ENCODE measurements at regions not wholly inside any gene's neighbourhood (a gene's known extent, or its start where the extent isn't known, plus 50 kb on each side); places are given as distances from the start of the nearest gene placed in this dataset.
A peak's percentile ranks its signal among the peaks of the same experiment; 100 is the strongest.

DNA sequence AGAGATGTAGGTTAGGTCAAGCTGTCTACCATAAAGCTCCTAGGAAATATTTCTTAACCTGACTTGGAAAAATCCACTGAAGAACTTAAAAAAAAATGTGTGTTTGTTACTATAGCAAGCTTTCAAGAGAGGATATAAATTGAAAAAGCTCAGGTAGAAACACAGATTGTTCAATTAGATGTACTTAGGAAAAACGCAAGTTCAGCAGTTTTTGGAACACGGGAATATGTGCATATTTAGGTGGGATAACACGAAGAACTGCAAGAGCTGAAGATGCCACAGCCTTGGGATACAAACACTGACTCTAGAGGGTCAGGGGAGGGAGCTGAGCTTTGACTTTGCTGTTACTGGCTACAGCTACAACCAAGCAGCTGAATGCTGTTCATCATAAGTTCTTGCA lies 77.8 kb upstream of the FSHB start:
- Histone ChIP-seq H3K27me3 (ENCODE audit: control insufficient read depth in 2 of 2, insufficient read depth in 2 of 2, low read length in 2 of 2) (no peaks in the 10 kb centered on the region), H3K9me3 (ENCODE audit: control insufficient read depth in 2 of 3, low read length in 3 of 3) (no peaks in the 10 kb centered on the region), H3K36me3 (ENCODE audit: control insufficient read depth in 2 of 3, insufficient read depth in 3 of 3, low read length in 3 of 3) (no peaks in the 10 kb centered on the region), H3K27ac (ENCODE audit: low read depth, low read length) (no peak overlapping the region), H3K4me1 (ENCODE audit: control insufficient read depth in 2 of 2, insufficient read depth in 2 of 2, low read length in 2 of 2) (no peaks in the 10 kb centered on the region), H3K4me3 (ENCODE audit: low read length) (no peak overlapping the region)
- ATAC-seq, result no peak
- ChIA-PET POLR2A (no interaction called here), CTCF (no interaction called here)
- Mint-ChIP-seq H3K27me3 (peaks cover 0 to 21% (median 7%) of the 10 kb centered on the region in 5 donors), H3K36me3 (no peaks in the 10 kb centered on the region), H3K27ac (no peak overlapping the region), H3K4me3 (no peak overlapping the region), H3K9me3 (peaks cover 0 to 11% (median 0%) of the 10 kb centered on the region in 11 donors), H3K4me1 (no peaks in the 10 kb centered on the region)
- no peak for DNase-seq
- intact Hi-C loops (cut with micrococcal nuclease), result no loop called here

DNA sequence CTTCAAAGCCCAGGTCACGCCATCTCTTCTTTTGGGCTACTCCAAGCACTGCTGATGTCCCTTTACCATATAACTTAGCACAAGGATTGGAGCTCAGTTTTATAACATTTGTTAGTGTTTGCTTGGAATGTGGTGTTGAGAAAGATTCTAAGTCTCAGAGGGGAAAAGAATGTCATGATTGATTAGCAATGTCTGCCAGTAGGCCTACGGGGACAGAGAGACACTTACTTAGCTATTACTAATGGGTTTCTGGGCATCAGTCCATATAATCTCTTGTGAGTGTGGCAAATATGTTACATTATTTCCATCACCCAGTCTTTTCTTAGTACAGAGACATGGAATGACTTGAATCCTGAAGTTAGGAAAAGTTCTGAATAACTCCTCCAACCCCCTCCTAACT lies 75.4 kb upstream of the FSHB start:
- DNase-seq (no peak), ATAC-seq (no peak)
- Histone ChIP-seq H3K4me3 (ENCODE audit: low read length) (no peak overlapping the region), H3K4me1 (ENCODE audit: control insufficient read depth in 2 of 2, insufficient read depth in 2 of 2, low read length in 2 of 2) (no peaks in the 10 kb centered on the region), H3K27ac (ENCODE audit: low read depth, low read length) (no peak overlapping the region), H3K9me3 (ENCODE audit: control insufficient read depth in 2 of 3, low read length in 3 of 3) (no peaks in the 10 kb centered on the region), H3K27me3 (ENCODE audit: control insufficient read depth in 2 of 2, insufficient read depth in 2 of 2, low read length in 2 of 2) (no peaks in the 10 kb centered on the region), H3K36me3 (ENCODE audit: control insufficient read depth in 2 of 3, insufficient read depth in 3 of 3, low read length in 3 of 3) (no peaks in the 10 kb centered on the region)
- POLR2A ChIA-PET, result no interaction called here
- no peak overlapping the region for H3K27ac Mint-ChIP-seq
- H3K27me3 Mint-ChIP-seq, result peaks cover 0 to 14% (median 12%) of the 10 kb centered on the region in 5 donors
- intact Hi-C loops (cut with micrococcal nuclease), result no loop called here
- no peaks in the 10 kb centered on the region for H3K4me1 Mint-ChIP-seq
- peaks cover 0 to 19% (median 2%) of the 10 kb centered on the region in 11 donors for H3K9me3 Mint-ChIP-seq
- no peak overlapping the region for H3K4me3 Mint-ChIP-seq
- CTCF ChIA-PET, result no interaction called here
- no peaks in the 10 kb centered on the region for H3K36me3 Mint-ChIP-seq

DNA sequence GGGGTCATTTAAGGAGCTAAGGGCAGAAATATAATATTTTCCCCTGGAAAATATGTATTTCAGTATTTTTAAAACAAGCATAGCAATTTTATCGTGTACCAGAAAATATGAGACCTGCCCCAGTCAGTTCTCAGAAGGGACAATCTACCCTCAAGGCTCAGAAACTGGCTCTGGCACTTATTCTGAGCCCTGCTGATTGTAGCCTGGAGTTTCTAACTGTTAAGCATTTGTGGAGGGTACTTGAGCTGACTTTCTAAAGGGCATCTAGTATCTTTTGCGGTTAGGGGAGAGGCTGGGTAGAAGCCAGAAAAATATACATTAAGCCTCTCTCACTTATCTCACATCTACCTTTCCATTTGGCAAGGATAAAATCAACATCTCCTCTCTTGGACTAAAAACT lies 71.3 kb upstream of the FSHB start:
- Histone ChIP-seq H3K4me3 (ENCODE audit: low read length) (no peak overlapping the region), H3K36me3 (ENCODE audit: control insufficient read depth in 2 of 3, insufficient read depth in 3 of 3, low read length in 3 of 3) (no peaks in the 10 kb centered on the region), H3K4me1 (ENCODE audit: control insufficient read depth in 2 of 2, insufficient read depth in 2 of 2, low read length in 2 of 2) (no peaks in the 10 kb centered on the region), H3K27me3 (ENCODE audit: control insufficient read depth in 2 of 2, insufficient read depth in 2 of 2, low read length in 2 of 2) (no peaks in the 10 kb centered on the region), H3K27ac (ENCODE audit: low read depth, low read length) (no peak overlapping the region), H3K9me3 (ENCODE audit: control insufficient read depth in 2 of 3, low read length in 3 of 3) (no peaks in the 10 kb centered on the region)
- H3K36me3 Mint-ChIP-seq, result no peaks in the 10 kb centered on the region
- ChIA-PET POLR2A (no interaction called here), CTCF (no interaction called here)
- H3K27ac Mint-ChIP-seq, result no peak overlapping the region
- no peak for ATAC-seq
- DNase-seq, result no peak
- H3K27me3 Mint-ChIP-seq, result peaks cover 0 to 18% (median 9%) of the 10 kb centered on the region in 5 donors
- no peak overlapping the region for H3K4me3 Mint-ChIP-seq
- intact Hi-C loops (cut with micrococcal nuclease), result no loop called here
- H3K4me1 Mint-ChIP-seq, result no peaks in the 10 kb centered on the region
- H3K9me3 Mint-ChIP-seq, result peaks cover 0 to 28% (median 9%) of the 10 kb centered on the region in 11 donors

DNA sequence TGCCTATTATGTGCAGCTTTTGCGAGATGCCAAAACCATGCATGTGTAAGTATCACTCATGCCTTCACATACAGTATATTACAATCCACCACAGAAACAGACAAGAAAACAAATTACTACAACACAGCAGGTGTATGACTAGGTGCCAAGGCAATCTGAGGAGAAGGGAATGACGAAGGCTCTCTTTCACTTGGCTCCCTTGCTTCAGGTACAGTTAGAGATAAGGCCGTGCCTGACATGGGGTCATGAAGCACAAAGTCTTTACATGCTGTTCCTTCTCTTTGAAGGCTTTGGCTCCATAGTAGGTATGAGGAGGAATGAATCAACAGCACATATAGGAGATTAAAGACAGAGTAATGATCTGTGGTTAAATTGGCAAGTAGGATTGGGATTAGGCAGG lies 65.2 kb upstream of the FSHB start:
- Histone ChIP-seq H3K36me3 (ENCODE audit: control insufficient read depth in 2 of 3, insufficient read depth in 3 of 3, low read length in 3 of 3) (no peaks in the 10 kb centered on the region), H3K27me3 (ENCODE audit: control insufficient read depth in 2 of 2, insufficient read depth in 2 of 2, low read length in 2 of 2) (no peaks in the 10 kb centered on the region), H3K9me3 (ENCODE audit: control insufficient read depth in 2 of 3, low read length in 3 of 3) (no peaks in the 10 kb centered on the region), H3K4me1 (ENCODE audit: control insufficient read depth in 2 of 2, insufficient read depth in 2 of 2, low read length in 2 of 2) (no peaks in the 10 kb centered on the region), H3K4me3 (ENCODE audit: low read length) (no peak overlapping the region), H3K27ac (ENCODE audit: low read depth, low read length) (no peak overlapping the region)
- no peak for ATAC-seq
- Mint-ChIP-seq H3K27ac (no peak overlapping the region), H3K27me3 (peaks cover 0 to 4% (median 0%) of the 10 kb centered on the region in 5 donors), H3K4me3 (peak overlapping the region in 1 of 10 donors; percentile 7), H3K9me3 (peaks cover 0 to 22% (median 7%) of the 10 kb centered on the region in 11 donors), H3K4me1 (no peaks in the 10 kb centered on the region), H3K36me3 (no peaks in the 10 kb centered on the region)
- ChIA-PET CTCF (interaction anchor here (0.7 kb wide), 1 partner anchor 28 kb away, joined by 3 read pairs; no protein-coding TSS in a partner anchor), POLR2A (no interaction called here)
- intact Hi-C loops (cut with micrococcal nuclease), result no loop called here
- DNase-seq, result no peak

DNA sequence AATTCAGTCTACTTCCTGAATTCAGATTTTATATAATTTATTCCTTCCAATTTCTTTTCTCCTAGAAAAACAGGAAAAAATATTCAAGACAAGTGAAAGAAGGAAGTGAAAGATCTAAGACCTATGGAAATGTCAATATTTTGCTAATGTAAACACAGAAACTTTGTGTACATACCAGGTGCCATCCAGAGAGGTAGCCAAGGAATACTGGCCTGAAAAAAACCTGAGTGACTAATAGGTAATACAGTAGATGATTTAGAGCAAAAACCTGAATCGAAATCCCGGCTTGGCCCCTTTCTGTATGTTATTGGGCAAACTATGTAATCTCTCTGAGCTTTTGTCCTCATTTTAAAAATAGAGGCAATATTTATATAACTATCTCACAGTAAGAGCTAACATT lies 59.2 kb upstream of the FSHB start:
- Histone ChIP-seq H3K27me3 (ENCODE audit: control insufficient read depth in 2 of 2, insufficient read depth in 2 of 2, low read length in 2 of 2) (no peaks in the 10 kb centered on the region), H3K4me3 (ENCODE audit: low read length) (no peak overlapping the region), H3K9me3 (ENCODE audit: control insufficient read depth in 2 of 3, low read length in 3 of 3) (no peaks in the 10 kb centered on the region), H3K36me3 (ENCODE audit: control insufficient read depth in 2 of 3, insufficient read depth in 3 of 3, low read length in 3 of 3) (no peaks in the 10 kb centered on the region), H3K27ac (ENCODE audit: low read depth, low read length) (no peak overlapping the region), H3K4me1 (ENCODE audit: control insufficient read depth in 2 of 2, insufficient read depth in 2 of 2, low read length in 2 of 2) (no peaks in the 10 kb centered on the region)
- Mint-ChIP-seq H3K27me3 (peaks cover 0 to 2% (median 0%) of the 10 kb centered on the region in 5 donors), H3K27ac (no peak overlapping the region), H3K4me3 (no peak overlapping the region), H3K9me3 (peaks cover 0 to 7% (median 2%) of the 10 kb centered on the region in 11 donors), H3K4me1 (no peaks in the 10 kb centered on the region), H3K36me3 (no peaks in the 10 kb centered on the region)
- ATAC-seq (no peak), DNase-seq (no peak)
- ChIA-PET POLR2A (no interaction called here), CTCF (no interaction called here)
- intact Hi-C loops (cut with micrococcal nuclease), result no loop called here

DNA sequence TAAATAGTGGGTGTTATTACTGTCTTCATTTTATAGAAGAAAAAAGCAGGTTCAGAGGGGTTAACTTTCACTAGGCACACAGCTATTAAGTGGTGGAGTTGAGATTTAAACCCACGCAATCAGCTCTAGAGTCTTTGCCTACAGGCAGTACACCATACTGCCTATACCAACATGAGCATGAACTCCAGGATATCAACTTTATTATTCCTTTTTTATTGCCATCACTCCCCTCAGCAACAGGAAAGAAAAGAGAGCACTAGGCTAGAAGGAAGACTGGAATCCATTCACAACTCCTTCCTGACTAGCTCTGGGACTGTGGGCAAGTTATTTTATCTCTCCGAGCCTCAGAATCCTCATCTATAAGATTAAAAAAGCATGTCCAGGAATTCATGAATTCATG lies 58.7 kb upstream of the FSHB start:
- Mint-ChIP-seq H3K27ac (no peak overlapping the region), H3K27me3 (peaks cover 0 to 2% (median 0%) of the 10 kb centered on the region in 5 donors), H3K36me3 (no peaks in the 10 kb centered on the region), H3K4me1 (no peaks in the 10 kb centered on the region), H3K4me3 (no peak overlapping the region), H3K9me3 (peaks cover 0 to 9% (median 3%) of the 10 kb centered on the region in 11 donors)
- no peaks in the 10 kb centered on the region for H3K36me3 ChIP-seq (ENCODE audit: control insufficient read depth in 2 of 3, insufficient read depth in 3 of 3, low read length in 3 of 3)
- DNase-seq, result no peak
- ChIA-PET CTCF (no interaction called here), POLR2A (no interaction called here)
- no peak overlapping the region for H3K27ac ChIP-seq (ENCODE audit: low read depth, low read length)
- H3K4me1 ChIP-seq (ENCODE audit: control insufficient read depth in 2 of 2, insufficient read depth in 2 of 2, low read length in 2 of 2), result no peaks in the 10 kb centered on the region
- no peaks in the 10 kb centered on the region for H3K9me3 ChIP-seq (ENCODE audit: control insufficient read depth in 2 of 3, low read length in 3 of 3)
- no peak overlapping the region for H3K4me3 ChIP-seq (ENCODE audit: low read length)
- intact Hi-C loops (cut with micrococcal nuclease), result no loop called here
- ATAC-seq, result no peak
- no peaks in the 10 kb centered on the region for H3K27me3 ChIP-seq (ENCODE audit: control insufficient read depth in 2 of 2, insufficient read depth in 2 of 2, low read length in 2 of 2)

DNA sequence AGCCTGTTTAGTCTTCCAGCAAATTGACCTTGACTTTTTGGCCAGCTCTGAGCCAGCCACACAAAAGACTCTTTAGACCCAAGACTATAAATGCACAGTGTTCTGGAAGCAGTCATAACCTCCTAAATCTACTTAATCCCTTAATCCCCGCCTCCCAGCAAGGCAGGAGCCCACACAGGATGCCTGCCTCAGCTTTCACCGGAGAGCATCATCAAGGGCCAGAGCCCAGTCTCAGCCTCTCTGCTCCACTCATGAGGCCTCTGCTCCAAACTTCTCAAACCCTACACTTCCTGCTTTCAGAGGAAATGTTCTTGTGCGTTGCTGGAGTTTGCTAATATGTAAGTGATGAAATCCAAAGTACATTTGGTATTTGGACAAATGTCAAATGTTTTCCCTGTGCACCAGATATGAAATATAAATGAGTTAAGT lies 57.9 kb upstream of the FSHB start:
- CTCF ChIA-PET, result no interaction called here
- Mint-ChIP-seq H3K9me3 (peaks cover 0 to 12% (median 3%) of the 10 kb centered on the region in 11 donors), H3K4me3 (no peak overlapping the region), H3K36me3 (no peaks in the 10 kb centered on the region), H3K27ac (no peak overlapping the region), H3K4me1 (no peaks in the 10 kb centered on the region), H3K27me3 (peaks cover 0 to 2% (median 0%) of the 10 kb centered on the region in 5 donors)
- no peaks in the 10 kb centered on the region for H3K9me3 ChIP-seq (ENCODE audit: control insufficient read depth in 2 of 3, low read length in 3 of 3)
- H3K36me3 ChIP-seq (ENCODE audit: control insufficient read depth in 2 of 3, insufficient read depth in 3 of 3, low read length in 3 of 3), result no peaks in the 10 kb centered on the region
- no peak overlapping the region for H3K4me3 ChIP-seq (ENCODE audit: low read length)
- H3K27me3 ChIP-seq (ENCODE audit: control insufficient read depth in 2 of 2, insufficient read depth in 2 of 2, low read length in 2 of 2), result no peaks in the 10 kb centered on the region
- no peak overlapping the region for H3K27ac ChIP-seq (ENCODE audit: low read depth, low read length)
- no peaks in the 10 kb centered on the region for H3K4me1 ChIP-seq (ENCODE audit: control insufficient read depth in 2 of 2, insufficient read depth in 2 of 2, low read length in 2 of 2)
- ATAC-seq, result no peak
- intact Hi-C loops (cut with micrococcal nuclease), result no loop called here
- no peak for DNase-seq
- POLR2A ChIA-PET, result no interaction called here
